ENCODE measurements at regions not wholly inside any gene's neighbourhood (a gene's known extent, or its start where the extent isn't known, plus 50 kb on each side); places are given as distances from the start of the nearest gene placed in this dataset. TPM values are rescaled to one million over a fixed set of nuclear protein-coding genes. Genes with fewer than 3 reads are reported as not detected.
"Not testable (repeated sequence)": the region's sequence is repeated elsewhere in the genome, so short reads cannot be mapped to it uniquely, and the experiment has no call there.

GRCh38 chr10:113498997-113499396, 53.9 kb upstream of the HABP2 start:
- WGBS (ENCODE audit: extremely low coverage, insufficient coverage, low lambda C conversion rate), result no CpG with 5 or more reads among the region's 4 CpGs
- H3K23ac ChIP-seq (ENCODE audit: low read length), result no peak overlapping the region
- no peak overlapping the region for H3K9ac ChIP-seq (ENCODE audit: low read length)
- no peak overlapping the region for H3K27ac ChIP-seq (ENCODE audit: low read depth, low read length)
- no peak overlapping the region for H3K4me3 ChIP-seq (ENCODE audit: low read length)
- no peak for DNase-seq
- H3K18ac ChIP-seq (ENCODE audit: low read length), result no peak overlapping the region
- H3K4ac ChIP-seq (ENCODE audit: low read depth, low read length), result no peak overlapping the region
- no peaks in the 10 kb centered on the region for H3K4me1 ChIP-seq (ENCODE audit: control insufficient read depth, low read depth, low read length)
- H2BK5ac ChIP-seq (ENCODE audit: low read length), result no peak overlapping the region
- H3K27me3 ChIP-seq (ENCODE audit: insufficient read depth, low read length, poor library complexity), result no peaks in the 10 kb centered on the region
- H4K5ac ChIP-seq (ENCODE audit: low read length), result no peak overlapping the region
- H3K36me3 ChIP-seq (ENCODE audit: control insufficient read depth, insufficient read depth, low read length), result no peaks in the 10 kb centered on the region
- H3K4me2 ChIP-seq (ENCODE audit: low read length), result no peak overlapping the region
- no peak overlapping the region for H2BK15ac ChIP-seq (replicated peaks; ENCODE audit: low read depth)
- H2BK120ac ChIP-seq (ENCODE audit: low read depth, low read length), result no peak overlapping the region
- no peaks in the 10 kb centered on the region for H3K79me2 ChIP-seq (ENCODE audit: control insufficient read depth, insufficient read depth, low read length)
- H3K56ac ChIP-seq (ENCODE audit: low read length), result no peak overlapping the region
- H2AK5ac ChIP-seq (ENCODE audit: low read length), result no peak overlapping the region
- H4K8ac ChIP-seq (ENCODE audit: low read depth, low read length), result no peak overlapping the region
- no peaks in the 10 kb centered on the region for H3K79me1 ChIP-seq (ENCODE audit: low read length)

GRCh38 chr10:113499806-113500205, 53.0 kb upstream of the HABP2 start:
- Histone ChIP-seq H3K36me3 (ENCODE audit: control insufficient read depth, insufficient read depth, low read length) (no peaks in the 10 kb centered on the region), H2BK5ac (ENCODE audit: low read length) (no peak overlapping the region), H3K79me2 (ENCODE audit: control insufficient read depth, insufficient read depth, low read length) (no peaks in the 10 kb centered on the region), H3K4me2 (ENCODE audit: low read length) (no peak overlapping the region), H4K5ac (ENCODE audit: low read length) (no peak overlapping the region), H4K8ac (ENCODE audit: low read depth, low read length) (no peak overlapping the region), H3K27me3 (ENCODE audit: insufficient read depth, low read length, poor library complexity) (no peaks in the 10 kb centered on the region), H3K79me1 (ENCODE audit: low read length) (no peaks in the 10 kb centered on the region), H3K4me1 (ENCODE audit: control insufficient read depth, low read depth, low read length) (no peaks in the 10 kb centered on the region), H3K56ac (ENCODE audit: low read length) (no peak overlapping the region), H3K23ac (ENCODE audit: low read length) (no peak overlapping the region), H2AK5ac (ENCODE audit: low read length) (no peak overlapping the region), H3K9ac (ENCODE audit: low read length) (no peak overlapping the region), H3K4ac (ENCODE audit: low read depth, low read length) (no peak overlapping the region), H2BK15ac (replicated peaks; ENCODE audit: low read depth) (no peak overlapping the region), H2BK120ac (ENCODE audit: low read depth, low read length) (no peak overlapping the region), H3K27ac (ENCODE audit: low read depth, low read length) (no peak overlapping the region), H3K18ac (ENCODE audit: low read length) (no peak overlapping the region), H3K4me3 (ENCODE audit: low read length) (no peak overlapping the region)
- no peak for DNase-seq
- no CpG with 5 or more reads among the region's 5 CpGs for WGBS (ENCODE audit: extremely low coverage, insufficient coverage, low lambda C conversion rate)

- H3K4me1 ChIP-seq (ENCODE audit: control insufficient read depth, low read depth, low read length); H3K27me3 ChIP-seq (ENCODE audit: insufficient read depth, low read length, poor library complexity); H3K56ac ChIP-seq (ENCODE audit: low read length); H3K4me2 ChIP-seq (ENCODE audit: low read length); H3K79me2 ChIP-seq (ENCODE audit: control insufficient read depth, insufficient read depth, low read length); H3K23ac ChIP-seq (ENCODE audit: low read length); H2BK5ac ChIP-seq (ENCODE audit: low read length); H3K4me3 ChIP-seq (ENCODE audit: low read length); H2BK15ac ChIP-seq (replicated peaks; ENCODE audit: low read depth); H4K5ac ChIP-seq (ENCODE audit: low read length); H3K4ac ChIP-seq (ENCODE audit: low read depth, low read length); H2BK120ac ChIP-seq (ENCODE audit: low read depth, low read length); DNase-seq; H2AK5ac ChIP-seq (ENCODE audit: low read length); H4K8ac ChIP-seq (ENCODE audit: low read depth, low read length); H3K79me1 ChIP-seq (ENCODE audit: low read length); H3K9ac ChIP-seq (ENCODE audit: low read length); H3K18ac ChIP-seq (ENCODE audit: low read length); H3K36me3 ChIP-seq (ENCODE audit: control insufficient read depth, insufficient read depth, low read length); H3K27ac ChIP-seq (ENCODE audit: low read depth, low read length): not testable (repeated sequence)
- no CpG with 5 or more reads among the region's 6 CpGs for WGBS (ENCODE audit: extremely low coverage, insufficient coverage, low lambda C conversion rate)
Measured at GRCh38 chr10:113501031-113501430, 51.8 kb upstream of the HABP2 start.

Small RNAs in the stretch of these regions (small RNA-seq; reads per million reads assigned to genes)
- not detected for gene RNU7-165P (ENCODE audit: insufficient read depth)

Measured in mesendoderm (in vitro differentiated cells).